HCEC 1CT (cell line): ENCODE measurements at regions not wholly inside any gene's neighbourhood (a gene's known extent, or its start where the extent isn't known, plus 50 kb on each side); places are given as distances from the start of the nearest gene placed in this dataset.
A peak's percentile ranks its signal among the peaks of the same experiment; 100 is the strongest.

Experiments used
- DNase-seq: peaks from one replicate; pipeline ENCODE4 v3.0.0-alpha.2; 2017

GRCh38 chr2:18176679-18177215 lies 298.3 kb downstream of the KCNS3 start:
- DNase-seq: no peak

GRCh38 chr2:18172607-18173006 lies 294.1 kb downstream of the KCNS3 start:
- DNase-seq: no peak

- DNase-seq: peak; percentile 14
Observed at GRCh38 chr2:18171191-18172139, 293.0 kb downstream of the KCNS3 start.

- no peak for DNase-seq
Observed at GRCh38 chr2:18170642-18171041, 292.2 kb downstream of the KCNS3 start.

GRCh38 chr2:18169893-18170175 lies 291.4 kb downstream of the KCNS3 start:
- no peak for DNase-seq

GRCh38 chr2:18169121-18169892 lies 290.8 kb downstream of the KCNS3 start:
- no peak for DNase-seq

- DNase-seq: no peak
Observed at GRCh38 chr2:18167871-18168270, 289.4 kb downstream of the KCNS3 start.

GRCh38 chr2:18161681-18162080 lies 283.2 kb downstream of the KCNS3 start:
- no peak for DNase-seq

GRCh38 chr2:18159896-18160295 lies 281.4 kb downstream of the KCNS3 start:
- no peak for DNase-seq

- no peak for DNase-seq
Observed at GRCh38 chr2:18156421-18156820, 278.0 kb downstream of the KCNS3 start.

GRCh38 chr2:18156002-18156401 lies 277.5 kb downstream of the KCNS3 start:
- no peak for DNase-seq

- peak; percentile 5 for DNase-seq
Observed at GRCh38 chr2:18154812-18155211, 276.3 kb downstream of the KCNS3 start.

GRCh38 chr2:18154259-18154658 lies 275.8 kb downstream of the KCNS3 start:
- DNase-seq: peak; percentile 52

GRCh38 chr2:18153741-18154140 lies 275.3 kb downstream of the KCNS3 start:
- DNase-seq: no peak

GRCh38 chr2:18151237-18151636 lies 272.8 kb downstream of the KCNS3 start:
- DNase-seq: no peak

- DNase-seq: peak; percentile 46
Observed at GRCh38 chr2:18149660-18150246, 271.3 kb downstream of the KCNS3 start.

- no peak for DNase-seq
Observed at GRCh38 chr2:18136881-18137475, 258.5 kb downstream of the KCNS3 start.

- no peak for DNase-seq
Observed at GRCh38 chr2:18133310-18133709, 254.8 kb downstream of the KCNS3 start.

- peak; percentile 45 for DNase-seq
Observed at GRCh38 chr2:18132697-18133096, 254.2 kb downstream of the KCNS3 start.

GRCh38 chr2:18131761-18132160 lies 253.3 kb downstream of the KCNS3 start:
- no peak for DNase-seq

- DNase-seq: no peak
Observed at GRCh38 chr2:18129348-18129747, 250.9 kb downstream of the KCNS3 start.

GRCh38 chr2:18125303-18125702 lies 246.8 kb downstream of the KCNS3 start:
- no peak for DNase-seq
